ENCODE measurements at regions not wholly inside any gene's neighbourhood (a gene's known extent, or its start where the extent isn't known, plus 50 kb on each side); places are given as distances from the start of the nearest gene placed in this dataset.

DNA sequence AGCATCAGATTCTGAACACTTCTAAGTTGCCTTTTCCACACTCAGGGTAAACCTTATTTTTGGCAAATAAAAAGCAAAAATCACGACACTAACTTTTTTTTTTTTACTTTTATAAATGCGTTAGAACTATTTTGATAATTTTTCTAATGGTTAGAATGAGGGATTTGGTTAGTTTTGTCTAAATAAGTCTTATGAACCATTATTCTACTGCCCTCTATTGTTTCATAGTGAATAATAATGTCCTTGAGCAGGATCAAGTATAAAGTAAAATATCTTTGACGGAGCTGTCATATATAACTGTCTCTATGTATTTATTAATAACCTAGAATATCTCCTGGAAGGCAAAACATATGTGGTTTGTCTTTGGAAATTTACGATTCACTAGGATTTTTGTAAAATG is 631.8 kb downstream of the GABRG2 start:
- Mint-ChIP-seq H3K36me3 (no peaks in the 10 kb centered on the region), H3K9me3 (peaks cover 6% of the 10 kb centered on the region), H3K4me1 (ENCODE audit: unreplicated experiment) (no peaks in the 10 kb centered on the region), H3K27me3 (no peaks in the 10 kb centered on the region), H3K4me3 (no peak overlapping the region), H3K27ac (no peak overlapping the region)
- no peak for DNase-seq (ENCODE audit: extremely low spot score, unreplicated experiment)
- TF ChIP-seq, protein P1, sequence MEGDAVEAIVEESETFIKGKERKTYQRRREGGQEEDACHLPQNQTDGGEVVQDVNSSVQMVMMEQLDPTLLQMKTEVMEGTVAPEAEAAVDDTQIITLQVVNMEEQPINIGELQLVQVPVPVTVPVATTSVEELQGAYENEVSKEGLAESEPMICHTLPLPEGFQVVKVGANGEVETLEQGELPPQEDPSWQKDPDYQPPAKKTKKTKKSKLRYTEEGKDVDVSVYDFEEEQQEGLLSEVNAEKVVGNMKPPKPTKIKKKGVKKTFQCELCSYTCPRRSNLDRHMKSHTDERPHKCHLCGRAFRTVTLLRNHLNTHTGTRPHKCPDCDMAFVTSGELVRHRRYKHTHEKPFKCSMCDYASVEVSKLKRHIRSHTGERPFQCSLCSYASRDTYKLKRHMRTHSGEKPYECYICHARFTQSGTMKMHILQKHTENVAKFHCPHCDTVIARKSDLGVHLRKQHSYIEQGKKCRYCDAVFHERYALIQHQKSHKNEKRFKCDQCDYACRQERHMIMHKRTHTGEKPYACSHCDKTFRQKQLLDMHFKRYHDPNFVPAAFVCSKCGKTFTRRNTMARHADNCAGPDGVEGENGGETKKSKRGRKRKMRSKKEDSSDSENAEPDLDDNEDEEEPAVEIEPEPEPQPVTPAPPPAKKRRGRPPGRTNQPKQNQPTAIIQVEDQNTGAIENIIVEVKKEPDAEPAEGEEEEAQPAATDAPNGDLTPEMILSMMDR (conservative IDR thresholded peaks at IDR 0.05) = no peak

DNA sequence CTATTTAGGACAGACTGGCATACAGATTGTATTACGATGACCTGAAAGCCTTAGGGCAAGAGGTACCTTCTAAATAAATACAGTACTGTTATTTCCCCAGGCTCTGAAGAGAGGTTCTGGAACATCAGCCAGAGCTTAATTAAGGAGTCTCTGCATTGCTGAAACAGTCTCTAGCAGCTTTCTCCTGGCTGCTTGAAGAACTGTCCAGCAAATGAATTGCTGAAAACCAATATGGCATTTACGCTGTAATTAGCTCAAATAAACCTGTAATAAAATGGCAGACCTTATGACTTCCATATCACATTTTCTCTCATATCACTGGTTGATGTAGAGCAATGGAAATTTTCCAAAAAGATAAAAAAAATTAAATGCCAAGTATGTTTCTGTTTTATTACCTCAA is 636.3 kb downstream of the GABRG2 start:
- no peaks in the 10 kb centered on the region for H3K36me3 Mint-ChIP-seq

DNA sequence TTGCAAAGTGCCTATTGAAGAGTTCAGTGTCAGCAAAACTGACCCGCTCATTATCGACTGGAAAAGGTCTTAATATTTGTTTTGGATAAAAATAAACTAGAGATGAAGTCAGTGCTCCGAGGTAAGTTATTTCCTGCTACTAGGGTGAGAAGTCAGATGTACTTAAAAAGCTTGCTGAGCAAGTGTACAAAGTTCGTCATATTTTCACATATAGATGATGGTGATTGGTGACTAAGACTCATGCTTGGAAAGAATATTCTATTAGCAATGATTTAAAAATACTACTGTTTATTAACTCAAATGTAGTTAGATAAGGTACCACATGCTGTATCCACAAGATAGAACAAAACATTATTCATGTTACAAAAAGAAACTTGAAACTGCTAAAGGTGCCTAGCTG is 643.7 kb downstream of the GABRG2 start:
- no peak for DNase-seq (ENCODE audit: extremely low spot score, unreplicated experiment)
- no peaks in the 10 kb centered on the region for H3K9me3 Mint-ChIP-seq
- H3K4me3 Mint-ChIP-seq = no peak overlapping the region
- TF ChIP-seq, protein P1 (conservative IDR thresholded peaks at IDR 0.05) = no peak
- H3K36me3 Mint-ChIP-seq = no peaks in the 10 kb centered on the region
- no peak overlapping the region for H3K27ac Mint-ChIP-seq
- no peaks in the 10 kb centered on the region for H3K4me1 Mint-ChIP-seq (ENCODE audit: unreplicated experiment)
- H3K27me3 Mint-ChIP-seq = no peaks in the 10 kb centered on the region

More for the DNA sequence above, 636.3 kb downstream of the GABRG2 start:
- no peaks in the 10 kb centered on the region for H3K4me1 Mint-ChIP-seq (ENCODE audit: unreplicated experiment)
- TF ChIP-seq, protein P1 (conservative IDR thresholded peaks at IDR 0.05) = no peak
- no peak overlapping the region for H3K27ac Mint-ChIP-seq
- no peaks in the 10 kb centered on the region for H3K9me3 Mint-ChIP-seq
- H3K27me3 Mint-ChIP-seq = no peaks in the 10 kb centered on the region
- no peak for DNase-seq (ENCODE audit: extremely low spot score, unreplicated experiment)
- no peak overlapping the region for H3K4me3 Mint-ChIP-seq

DNA sequence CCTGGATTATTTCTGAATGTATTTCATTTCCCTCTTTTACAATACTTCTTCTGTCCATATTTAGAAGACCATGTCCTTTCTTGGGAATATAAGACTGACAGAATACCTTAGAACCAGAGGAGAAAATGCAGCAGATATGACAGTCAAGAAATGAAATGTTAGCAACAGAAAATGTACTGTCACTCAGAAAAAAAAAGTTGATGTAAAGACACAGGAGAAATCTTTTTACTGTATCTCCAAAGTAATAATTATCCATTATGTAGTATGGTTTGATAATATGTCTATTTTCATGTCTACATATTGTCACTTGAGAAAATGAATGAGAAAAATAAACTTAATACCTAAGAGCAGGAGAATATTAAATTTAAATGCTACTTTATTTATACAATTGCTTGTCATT is 652.1 kb downstream of the GABRG2 start:
- no peaks in the 10 kb centered on the region for H3K36me3 Mint-ChIP-seq
- no peak for DNase-seq (ENCODE audit: extremely low spot score, unreplicated experiment)
- H3K27me3 Mint-ChIP-seq = no peaks in the 10 kb centered on the region
- H3K4me3 Mint-ChIP-seq = no peak overlapping the region
- H3K4me1 Mint-ChIP-seq (ENCODE audit: unreplicated experiment) = no peaks in the 10 kb centered on the region
- no peak overlapping the region for H3K27ac Mint-ChIP-seq
- peaks cover 12% of the 10 kb centered on the region for H3K9me3 Mint-ChIP-seq
- TF ChIP-seq, protein P1 (conservative IDR thresholded peaks at IDR 0.05) = no peak

DNA sequence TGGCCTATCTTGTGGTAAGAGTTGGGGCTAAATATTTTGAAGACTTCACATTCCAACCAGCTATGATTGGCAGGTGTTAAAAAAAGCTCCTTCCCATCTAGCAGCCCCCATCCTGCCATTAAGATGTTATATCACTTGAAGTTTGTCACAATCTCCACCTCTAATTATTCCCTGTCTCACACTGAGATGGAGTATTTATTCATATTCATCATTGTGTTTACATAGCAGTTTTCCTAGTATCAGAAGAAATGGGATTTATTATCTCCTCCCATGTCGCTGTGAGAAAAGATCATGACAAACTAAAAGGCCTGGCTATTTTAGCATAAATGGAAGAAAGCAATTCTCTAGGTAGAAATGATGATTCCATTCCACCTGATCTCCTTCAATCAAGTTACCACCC is 653.6 kb downstream of the GABRG2 start:
- Mint-ChIP-seq H3K4me3 (no peak overlapping the region), H3K9me3 (peaks cover 12% of the 10 kb centered on the region)
- TF ChIP-seq, protein P1 (conservative IDR thresholded peaks at IDR 0.05) = no peak

DNA sequence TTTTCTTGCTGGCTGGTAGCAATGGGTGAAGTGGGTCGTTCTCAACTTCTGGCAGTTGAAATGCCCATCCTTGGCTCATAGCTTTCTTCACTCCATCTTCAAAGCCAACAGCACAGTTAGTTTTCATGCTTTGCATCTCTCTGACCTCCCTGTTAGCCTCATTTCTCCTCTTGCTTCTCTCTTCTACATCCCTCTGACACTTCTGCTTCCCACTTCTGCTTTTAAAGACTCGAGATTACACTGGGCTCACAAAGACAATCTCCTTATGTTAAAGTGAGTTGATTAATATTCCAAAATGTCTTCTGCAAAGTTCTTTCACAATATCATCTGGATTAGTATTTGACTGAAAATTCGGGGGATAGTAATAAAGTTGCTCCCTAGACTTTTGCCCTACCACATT is 684.8 kb upstream of the CCNG1 start:
- Mint-ChIP-seq H3K4me3 (no peak overlapping the region), H3K27me3 (no peaks in the 10 kb centered on the region), H3K9me3 (no peaks in the 10 kb centered on the region), H3K36me3 (no peaks in the 10 kb centered on the region), H3K27ac (no peak overlapping the region), H3K4me1 (ENCODE audit: unreplicated experiment) (no peaks in the 10 kb centered on the region)
- TF ChIP-seq, protein P1 (conservative IDR thresholded peaks at IDR 0.05) = no peak
- no peak for DNase-seq (ENCODE audit: extremely low spot score, unreplicated experiment)

More for the DNA sequence above, 653.6 kb downstream of the GABRG2 start:
- Mint-ChIP-seq H3K4me1 (ENCODE audit: unreplicated experiment) (no peaks in the 10 kb centered on the region), H3K27ac (no peak overlapping the region), H3K36me3 (no peaks in the 10 kb centered on the region), H3K27me3 (no peaks in the 10 kb centered on the region)
- DNase-seq (ENCODE audit: extremely low spot score, unreplicated experiment) = no peak

All from type B pancreatic cell (in vitro differentiated cells).